ENCODE measurements at regions not wholly inside any gene's neighbourhood (a gene's known extent, or its start where the extent isn't known, plus 50 kb on each side); places are given as distances from the start of the nearest gene placed in this dataset.

GRCh38 chr4:57639561-57640382 lies 529.6 kb upstream of the IGFBP7 start:
- no peak for TF ChIP-seq CTCF (IDR thresholded peaks at IDR 0.05)
- no peak for DNase-seq (ENCODE audit: low spot score)
- ATAC-seq (ENCODE audit: low FRiP score), result no peak

GRCh38 chr4:57635910-57636309 lies 525.7 kb upstream of the IGFBP7 start:
- DNase-seq (ENCODE audit: low spot score) (no peak), ATAC-seq (ENCODE audit: low FRiP score) (no peak)
- TF ChIP-seq CTCF (IDR thresholded peaks at IDR 0.05), result no peak

GRCh38 chr4:57633212-57633859 lies 523.2 kb upstream of the IGFBP7 start:
- DNase-seq (ENCODE audit: low spot score) (no peak), ATAC-seq (ENCODE audit: low FRiP score) (no peak)
- TF ChIP-seq CTCF (IDR thresholded peaks at IDR 0.05), result no peak

- ATAC-seq (ENCODE audit: low FRiP score), result no peak
- DNase-seq (ENCODE audit: low spot score), result no peak
- no peak for TF ChIP-seq CTCF (IDR thresholded peaks at IDR 0.05)
Observed at GRCh38 chr4:57632564-57632963, 522.4 kb upstream of the IGFBP7 start.

- no peak for DNase-seq (ENCODE audit: low spot score)
- ATAC-seq (ENCODE audit: low FRiP score), result no peak
- TF ChIP-seq CTCF (IDR thresholded peaks at IDR 0.05), result no peak
Observed at GRCh38 chr4:57631147-57631546, 521.0 kb upstream of the IGFBP7 start.

GRCh38 chr4:57628004-57628403 lies 517.8 kb upstream of the IGFBP7 start:
- TF ChIP-seq CTCF (IDR thresholded peaks at IDR 0.05), result no peak
- ATAC-seq (ENCODE audit: low FRiP score), result no peak
- DNase-seq (ENCODE audit: low spot score), result no peak

Measured in omental fat pad (tissue), 3 donors.